DOHH2 (cell line): ENCODE measurements at regions not wholly inside any gene's neighbourhood (a gene's known extent, or its start where the extent isn't known, plus 50 kb on each side); places are given as distances from the start of the nearest gene placed in this dataset.

Source experiments
- H3F3A ChIP-seq: fragments of 200-600 bp; sonication (generic), shearing (Covaris generic); 2 replicates; pipeline ENCODE4 v1.6.0; 2016; ENCODE audit warnings: antibody characterized with exemption, mild to moderate bottlenecking; ENCODE audit not compliant: control insufficient read depth, insufficient read depth
- H3K27ac ChIP-seq: fragments of 200-600 bp; sonication (generic); 2 replicates; pipeline ENCODE4 v1.5.1; 2014; ENCODE audit warnings: low read depth, mild to moderate bottlenecking, low read length, moderate library complexity
- H3K27me3 ChIP-seq: fragments of 200-600 bp; sonication (generic); 2 replicates; pipeline ENCODE4 v1.6.1; 2014; ENCODE audit warnings: mild to moderate bottlenecking, low read length, mixed read lengths; ENCODE audit not compliant: control insufficient read depth
- H3K36me3 ChIP-seq: fragments of 200-600 bp; sonication (generic); 2 replicates; pipeline ENCODE4 v1.6.1; 2014; ENCODE audit warnings: mild to moderate bottlenecking, low read length, moderate library complexity, mixed read lengths; ENCODE audit not compliant: control insufficient read depth
- H3K4me1 ChIP-seq: fragments of 200-600 bp; sonication (generic); 2 replicates; pipeline ENCODE4 v1.6.1; 2014; ENCODE audit warnings: mild to moderate bottlenecking, low read length, mixed read lengths; ENCODE audit not compliant: control insufficient read depth
- H3K4me2 ChIP-seq: fragments of 200-600 bp; sonication (generic); 2 replicates; pipeline ENCODE4 v1.6.0; 2014; ENCODE audit warnings: mild to moderate bottlenecking, low read length, moderate library complexity
- H3K4me3 ChIP-seq: fragments of 200-600 bp; sonication (generic); 2 replicates; pipeline ENCODE4 v1.5.1; 2014; ENCODE audit warnings: mild to moderate bottlenecking, low read length, mixed read lengths
- H3K79me2 ChIP-seq: fragments of 200-600 bp; sonication (generic); 2 replicates; pipeline ENCODE4 v1.6.1; 2014; ENCODE audit warnings: mild to moderate bottlenecking, low read length, mixed read lengths; ENCODE audit not compliant: control insufficient read depth
- H3K9me2 ChIP-seq: fragments of 200-600 bp; sonication (generic); replicated peaks from 2 replicates; pipeline ENCODE4 v1.6.1; 2014; ENCODE audit warnings: mild to moderate bottlenecking, low read length, mixed read lengths; ENCODE audit not compliant: control insufficient read depth
- H3K9me3 ChIP-seq: fragments of 200-600 bp; sonication (generic); 2 replicates; pipeline ENCODE4 v1.6.1; 2014; ENCODE audit warnings: antibody characterized with exemption, low read length, mixed read lengths; ENCODE audit not compliant: control insufficient read depth, insufficient read depth
- H4K20me1 ChIP-seq: fragments of 200-600 bp; sonication (generic); 2 replicates; pipeline ENCODE4 v1.6.0; 2014; ENCODE audit warnings: low read depth, mild to moderate bottlenecking, antibody characterized with exemption, low read length, moderate library complexity; ENCODE audit not compliant: control insufficient read depth, insufficient read depth
- CTCF ChIP-seq: fragments of 200-600 bp; sonication (generic); IDR thresholded peaks from one replicate; pipeline ENCODE4 v1.5.1; 2014; ENCODE audit warnings: antibody characterized with exemption, mild to moderate bottlenecking, low read depth, low read length; ENCODE audit not compliant: poor library complexity, severe bottlenecking
- EZH2phosphoT487 ChIP-seq: fragments of 200-600 bp; sonication (generic); IDR thresholded peaks from 2 replicates; pipeline ENCODE4 v1.6.1; 2017; ENCODE audit warnings: borderline replicate concordance, mild to moderate bottlenecking, antibody characterized with exemption, low read length, moderate library complexity, mixed read lengths

DNA sequence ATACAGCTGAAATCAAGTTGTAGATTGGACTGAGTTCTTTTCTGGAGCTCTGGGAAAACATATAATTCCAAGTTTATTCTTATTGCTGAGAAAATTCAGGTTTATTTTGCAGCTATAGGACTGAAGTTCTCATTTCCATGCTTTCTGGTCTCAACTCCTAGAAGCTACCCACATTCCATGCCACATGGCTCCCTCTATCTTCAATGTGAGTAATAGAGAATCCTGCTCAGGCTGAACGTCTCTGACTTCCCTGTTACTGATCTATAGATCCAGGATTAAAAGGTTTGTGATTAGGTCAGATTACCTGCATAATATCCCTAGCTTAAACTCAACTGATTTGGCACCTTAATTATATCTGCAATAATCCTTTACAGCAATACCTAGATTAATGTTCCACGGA lies 453.8 kb upstream of the MC4R start:
- Histone ChIP-seq H3F3A (no peaks in the 10 kb centered on the region), H3K27me3 (no peaks in the 10 kb centered on the region), H3K4me1 (no peaks in the 10 kb centered on the region), H3K4me3 (no peak overlapping the region), H3K9me2 (no peaks in the 10 kb centered on the region), H3K27ac (no peak overlapping the region), H3K36me3 (no peaks in the 10 kb centered on the region), H3K4me2 (no peak overlapping the region), H4K20me1 (no peaks in the 10 kb centered on the region), H3K79me2 (no peaks in the 10 kb centered on the region), H3K9me3 (no peaks in the 10 kb centered on the region)
- TF ChIP-seq EZH2phosphoT487 (no peak), CTCF (no peak)

- H3K36me3 ChIP-seq, result no peaks in the 10 kb centered on the region
- H3K9me3 ChIP-seq, result no peaks in the 10 kb centered on the region
- TF ChIP-seq CTCF, result no peak
- no peak for TF ChIP-seq EZH2phosphoT487
- no peaks in the 10 kb centered on the region for H3F3A ChIP-seq
- no peaks in the 10 kb centered on the region for H3K79me2 ChIP-seq
- H3K27me3 ChIP-seq, result no peaks in the 10 kb centered on the region
- H3K4me3 ChIP-seq, result no peak overlapping the region
- no peak overlapping the region for H3K27ac ChIP-seq
- no peaks in the 10 kb centered on the region for H3K4me1 ChIP-seq
- no peaks in the 10 kb centered on the region for H4K20me1 ChIP-seq
- no peak overlapping the region for H3K4me2 ChIP-seq
- H3K9me2 ChIP-seq, result no peaks in the 10 kb centered on the region
These were observed 459.4 kb upstream of the MC4R start for GRCh38 chr18:60831971-60832370.

DNA sequence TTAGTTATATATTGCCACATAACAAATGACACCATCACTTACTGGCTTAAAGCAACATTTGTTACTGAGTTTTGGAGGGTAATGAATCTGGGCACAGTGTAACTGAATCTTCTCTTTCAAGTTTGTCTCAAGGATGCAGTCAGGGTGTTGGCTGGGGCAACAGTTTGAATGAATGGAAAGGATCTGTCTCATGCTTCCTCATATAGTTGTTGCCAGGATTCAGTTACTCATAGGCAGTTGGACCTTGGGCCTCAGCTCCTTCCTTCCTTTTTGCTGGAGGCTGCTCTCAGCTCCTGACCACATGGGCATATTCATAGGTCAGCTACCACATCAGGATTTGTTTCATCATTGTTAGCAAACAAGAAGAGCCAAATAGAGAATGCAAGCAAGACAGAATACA lies 466.1 kb upstream of the MC4R start:
- Histone ChIP-seq H3K36me3 (no peaks in the 10 kb centered on the region), H3K27ac (no peak overlapping the region), H3F3A (no peaks in the 10 kb centered on the region), H3K4me1 (no peaks in the 10 kb centered on the region), H4K20me1 (no peaks in the 10 kb centered on the region), H3K4me2 (no peak overlapping the region), H3K9me3 (0 out of 2 replicates have a peak, but pooled peaks cover 3% of the 10 kb centered on the region), H3K27me3 (no peaks in the 10 kb centered on the region), H3K79me2 (no peaks in the 10 kb centered on the region), H3K4me3 (no peak overlapping the region), H3K9me2 (no peaks in the 10 kb centered on the region)
- TF ChIP-seq CTCF (no peak), EZH2phosphoT487 (no peak)

- Histone ChIP-seq H4K20me1 (no peaks in the 10 kb centered on the region), H3K4me1 (0 out of 2 replicates have a peak, but pooled peaks cover 4% of the 10 kb centered on the region), H3K27me3 (no peaks in the 10 kb centered on the region), H3K4me2 (no peak overlapping the region), H3K27ac (no peak overlapping the region), H3F3A (no peaks in the 10 kb centered on the region), H3K36me3 (no peaks in the 10 kb centered on the region), H3K79me2 (no peaks in the 10 kb centered on the region), H3K9me2 (no peaks in the 10 kb centered on the region), H3K4me3 (no peak overlapping the region), H3K9me3 (0 out of 2 replicates have a peak, but pooled peaks cover under 1% of the 10 kb centered on the region)
- no peak for TF ChIP-seq CTCF
- TF ChIP-seq EZH2phosphoT487, result no peak
These were observed 473.8 kb upstream of the MC4R start for GRCh38 chr18:60846396-60846795.
